CD4-positive, CD25-positive, alpha-beta regulatory T cell (primary cell): ENCODE measurements at regions not wholly inside any gene's neighbourhood (a gene's known extent, or its start where the extent isn't known, plus 50 kb on each side); places are given as distances from the start of the nearest gene placed in this dataset.

Source experiments
- ATAC-seq, 2 donors: fragments of 150-1000 bp; cut with Tn5 transposase; one replicate each; pipeline ENCODE4 v1.10.0; 2021; ENCODE audit warnings: low read depth in 2 of 2, moderate number of reproducible peaks in 2 of 2, moderate library complexity in 1 of 2
- DNase-seq, 3 donors: peaks; one replicate each; pipeline versions ENCODE4 v3.0.0 to v3.0.0-alpha.2; 2012 to 2022; ENCODE audit warnings: mixed read lengths in 1 of 3
- H3K27ac ChIP-seq: one replicate; pipeline ENCODE4 v1.7.0; 2013; ENCODE audit warnings: mild to moderate bottlenecking, low read length; ENCODE audit not compliant: insufficient read depth, poor library complexity, severe bottlenecking
- H3K27me3 ChIP-seq: one replicate; pipeline ENCODE4 v1.7.0; 2013; ENCODE audit warnings: low read length; ENCODE audit not compliant: control insufficient read depth, insufficient read depth
- H3K36me3 ChIP-seq: one replicate; pipeline ENCODE4 v1.7.0; 2013; ENCODE audit warnings: mild to moderate bottlenecking, low read length, moderate library complexity; ENCODE audit not compliant: control insufficient read depth, insufficient read depth
- H3K4me1 ChIP-seq: 2 replicates; pipeline ENCODE4 v1.7.0; 2013; ENCODE audit warnings: mild to moderate bottlenecking, low read length; ENCODE audit not compliant: insufficient read depth, control insufficient read depth, poor library complexity, severe bottlenecking
- H3K4me3 ChIP-seq: one replicate; pipeline ENCODE4 v1.7.0; 2013; ENCODE audit warnings: low read depth, mild to moderate bottlenecking, low read length, moderate library complexity
- H3K9me3 ChIP-seq, 2 experiments: 1 replicate in 1 of 2; 2 replicates in 1 of 2; pipeline ENCODE4 v1.7.0; 2013; ENCODE audit warnings: low read length in 2 of 2, mild to moderate bottlenecking in 1 of 2, moderate library complexity in 1 of 2; ENCODE audit not compliant: control insufficient read depth in 2 of 2
- H3K27ac Mint-ChIP-seq, 3 donors: one replicate each; pipeline ENCODE4 v1.8.0; 2020 to 2022; ENCODE audit warnings: mild to moderate bottlenecking in 3 of 3, mixed read lengths in 3 of 3, moderate library complexity in 2 of 3
- H3K27me3 Mint-ChIP-seq: one replicate; pipeline ENCODE4 v1.8.0; 2022; ENCODE audit warnings: mild to moderate bottlenecking, mixed read lengths
- H3K36me3 Mint-ChIP-seq: one replicate; pipeline ENCODE4 v1.8.0; 2020; ENCODE audit warnings: mixed read lengths
- H3K4me1 Mint-ChIP-seq, 4 donors: one replicate each; pipeline ENCODE4 v1.8.0; 2020 to 2022; ENCODE audit warnings: mixed read lengths in 4 of 4, mild to moderate bottlenecking in 1 of 4
- H3K4me3 Mint-ChIP-seq, 4 donors: one replicate each; pipeline ENCODE4 v1.8.0; 2020 to 2022; ENCODE audit warnings: mild to moderate bottlenecking in 4 of 4, mixed read lengths in 4 of 4, moderate library complexity in 3 of 4
- H3K9me3 Mint-ChIP-seq, 7 donors: one replicate each; pipeline ENCODE4 v1.8.0; 2020 to 2022; ENCODE audit warnings: mixed read lengths in 7 of 7, mild to moderate bottlenecking in 3 of 7, moderate library complexity in 2 of 7

DNA sequence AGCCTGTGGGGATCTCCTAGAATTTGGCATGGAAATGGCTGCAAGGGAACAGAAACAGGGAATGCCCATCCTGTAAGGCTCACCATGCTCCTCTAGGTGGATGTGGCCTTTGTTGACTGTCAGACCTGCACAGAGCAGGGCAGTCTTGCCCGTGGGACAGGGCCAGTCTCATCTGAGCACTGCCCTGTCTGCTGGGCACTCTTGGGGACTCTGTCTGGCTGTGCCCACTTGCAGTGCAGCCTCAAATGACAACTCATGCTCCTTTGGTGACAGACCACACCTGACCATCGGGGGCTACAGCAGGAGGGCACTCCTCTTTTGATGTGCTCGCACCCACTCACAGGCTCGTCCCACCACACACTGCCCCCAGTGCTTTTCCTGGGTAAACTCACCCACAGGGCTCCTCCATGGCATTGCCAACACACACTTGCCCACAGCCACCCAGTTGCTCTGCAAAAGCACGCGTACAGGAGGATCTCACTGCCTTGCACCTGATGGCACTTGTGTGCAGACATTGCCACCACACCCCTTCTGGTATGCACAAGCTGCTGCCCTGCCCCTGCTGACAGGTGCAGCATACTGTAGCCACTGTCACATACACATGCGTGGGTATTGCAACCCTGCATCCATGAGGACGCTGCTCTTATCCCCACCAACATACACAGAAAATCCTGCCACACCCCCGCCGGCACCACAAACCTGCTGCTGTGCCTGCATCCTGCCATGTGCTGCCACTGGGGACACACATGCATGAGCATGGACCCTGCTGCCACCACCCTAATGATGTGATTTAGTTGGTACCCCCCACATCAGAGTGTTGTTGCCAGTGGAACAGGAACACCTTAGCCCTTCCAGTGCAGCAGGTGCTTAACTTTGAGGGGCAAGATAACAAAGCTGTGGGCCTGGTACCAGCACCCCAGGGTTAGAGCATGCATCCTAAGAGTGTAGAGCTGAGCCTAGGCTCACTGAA lies 100.1 kb upstream of the ARHGEF9 start:
- DNase-seq (no peak), ATAC-seq (no peak)
- no peak overlapping the region for H3K4me3 Mint-ChIP-seq
- Histone ChIP-seq H3K27me3 (no peaks in the 10 kb centered on the region), H3K4me3 (no peak overlapping the region), H3K36me3 (no peaks in the 10 kb centered on the region), H3K4me1 (no peaks in the 10 kb centered on the region), H3K9me3 (no peaks in the 10 kb centered on the region), H3K27ac (no peak overlapping the region)
- H3K9me3 Mint-ChIP-seq = peaks cover 0 to 10% (median 6%) of the 10 kb centered on the region in 7 donors
- no peaks in the 10 kb centered on the region for H3K36me3 Mint-ChIP-seq
- peaks cover 0 to 2% (median 0%) of the 10 kb centered on the region in 4 donors for H3K4me1 Mint-ChIP-seq
- H3K27me3 Mint-ChIP-seq = no peaks in the 10 kb centered on the region
- H3K27ac Mint-ChIP-seq = no peak overlapping the region

DNA sequence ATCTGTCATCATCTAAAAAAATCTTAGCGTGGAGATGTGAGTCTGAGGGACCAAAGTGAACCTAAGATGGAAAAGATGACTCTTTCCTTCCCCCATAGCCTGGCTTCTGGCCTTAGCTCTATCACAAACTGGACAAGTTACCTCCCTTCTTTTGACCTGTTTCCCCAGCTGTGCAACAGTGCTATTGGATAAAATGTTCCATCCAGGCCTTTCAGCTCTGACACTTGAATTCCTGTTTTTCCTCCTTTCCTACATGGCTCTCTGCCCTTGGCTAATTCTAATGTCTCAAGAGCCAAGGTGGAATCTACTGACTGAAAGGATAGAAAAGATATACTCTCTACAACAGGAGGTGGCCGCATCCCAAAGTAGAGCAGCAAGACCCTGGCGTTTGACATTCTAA lies 84.5 kb upstream of the ARHGEF9 start:
- H3K36me3 Mint-ChIP-seq = no peaks in the 10 kb centered on the region
- Histone ChIP-seq H3K4me1 (no peaks in the 10 kb centered on the region), H3K4me3 (no peak overlapping the region), H3K27me3 (no peaks in the 10 kb centered on the region), H3K27ac (no peak overlapping the region), H3K9me3 (no peaks in the 10 kb centered on the region), H3K36me3 (no peaks in the 10 kb centered on the region)
- no peak for DNase-seq
- H3K27ac Mint-ChIP-seq = no peak overlapping the region
- peaks cover 0 to 7% (median 0%) of the 10 kb centered on the region in 7 donors for H3K9me3 Mint-ChIP-seq
- ATAC-seq = no peak
- no peaks in the 10 kb centered on the region for H3K4me1 Mint-ChIP-seq
- H3K4me3 Mint-ChIP-seq = no peak overlapping the region
- no peaks in the 10 kb centered on the region for H3K27me3 Mint-ChIP-seq

DNA sequence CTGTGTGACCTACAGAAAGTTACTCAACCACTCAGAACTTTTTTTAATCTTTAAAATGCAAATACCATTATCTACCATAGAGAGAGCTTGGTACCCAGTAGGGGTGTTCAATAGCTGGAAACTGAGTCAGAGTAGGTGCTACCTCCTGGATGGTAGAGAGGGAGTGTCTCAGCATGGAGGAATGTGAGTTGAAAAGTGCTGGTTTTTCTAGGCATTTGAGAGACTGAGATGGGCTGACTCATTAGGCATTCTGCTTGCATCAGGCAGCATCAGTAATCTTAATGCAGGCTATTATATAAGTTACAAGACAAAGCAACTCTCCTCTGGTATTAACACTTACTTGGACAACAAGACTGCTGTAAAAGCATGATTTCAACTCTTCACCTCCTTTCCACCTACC lies 70.9 kb upstream of the ARHGEF9 start:
- ATAC-seq (no peak), DNase-seq (no peak)
- Histone ChIP-seq H3K36me3 (no peaks in the 10 kb centered on the region), H3K27me3 (no peaks in the 10 kb centered on the region), H3K4me1 (no peaks in the 10 kb centered on the region), H3K27ac (no peak overlapping the region), H3K4me3 (no peak overlapping the region), H3K9me3 (no peaks in the 10 kb centered on the region)
- Mint-ChIP-seq H3K36me3 (no peaks in the 10 kb centered on the region), H3K4me1 (no peaks in the 10 kb centered on the region), H3K9me3 (peaks cover 0 to 9% (median 0%) of the 10 kb centered on the region in 7 donors), H3K27ac (no peak overlapping the region), H3K27me3 (no peaks in the 10 kb centered on the region), H3K4me3 (no peak overlapping the region)

DNA sequence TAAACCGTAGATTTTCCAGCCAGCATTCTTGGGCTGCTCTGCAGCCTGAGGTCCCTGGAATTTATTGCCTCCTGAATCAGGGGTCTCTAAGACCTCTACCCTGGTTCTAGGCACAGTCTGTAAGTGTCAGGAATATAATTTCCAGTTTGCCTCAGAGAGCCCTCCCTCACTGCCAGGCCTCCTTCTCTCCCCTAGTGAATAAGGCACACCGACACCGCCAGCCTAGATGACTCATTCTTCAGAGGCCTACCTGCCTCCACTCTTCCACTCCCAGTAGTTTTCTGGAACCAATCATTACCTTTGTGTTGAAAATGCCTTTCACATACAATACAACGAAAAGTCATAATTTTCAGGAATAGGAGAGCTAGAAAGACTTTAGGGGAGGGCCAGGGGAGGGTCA lies 50.3 kb upstream of the ARHGEF9 start:
- DNase-seq (no peak), ATAC-seq (no peak)
- H3K9me3 Mint-ChIP-seq = peaks cover 0 to 7% (median under 1%) of the 10 kb centered on the region in 7 donors
- no peaks in the 10 kb centered on the region for H3K36me3 ChIP-seq
- H3K4me3 ChIP-seq = no peak overlapping the region
- no peaks in the 10 kb centered on the region for H3K27me3 ChIP-seq
- H3K4me3 Mint-ChIP-seq = no peak overlapping the region
- no peaks in the 10 kb centered on the region for H3K4me1 Mint-ChIP-seq
- H3K27ac Mint-ChIP-seq = no peak overlapping the region
- no peaks in the 10 kb centered on the region for H3K36me3 Mint-ChIP-seq
- H3K27ac ChIP-seq = no peak overlapping the region
- H3K9me3 ChIP-seq = no peaks in the 10 kb centered on the region
- H3K27me3 Mint-ChIP-seq = no peaks in the 10 kb centered on the region
- H3K4me1 ChIP-seq = no peaks in the 10 kb centered on the region
